Endometrium (tissue), 2 donors: ENCODE measurements at regions not wholly inside any gene's neighbourhood (a gene's known extent, or its start where the extent isn't known, plus 50 kb on each side); places are given as distances from the start of the nearest gene placed in this dataset.
"Not testable (repeated sequence)": the region's sequence is repeated elsewhere in the genome, so short reads cannot be mapped to it uniquely, and the experiment has no call there.

Experiments
- FAIRE-seq: peaks from 2 replicates; lab custom pipeline; 2012; peaks lifted over from hg19 to GRCh38; lab: Jason Lieb, UNC
- donor health status: control.
- donor health status: control.

DNA sequence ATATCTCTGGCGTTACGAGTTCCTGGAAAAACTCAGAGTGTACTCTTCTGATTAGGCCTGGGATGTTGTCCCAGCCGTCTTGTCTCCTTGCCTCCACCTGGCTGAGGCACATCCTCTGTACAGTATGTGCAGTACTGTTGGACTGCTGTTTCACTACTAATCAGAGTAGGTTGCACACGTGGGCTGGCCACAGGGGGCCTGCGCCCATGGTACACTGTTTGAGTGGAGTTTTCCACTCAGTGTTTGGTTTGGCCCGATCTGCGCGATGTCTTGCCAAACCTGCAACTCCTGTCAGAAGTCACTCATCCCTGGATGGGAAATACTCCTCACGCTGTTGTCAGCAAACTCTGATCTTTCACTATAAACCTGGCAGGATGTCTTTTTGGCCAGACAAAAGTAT lies 189.6 kb upstream of the CSNK1A1L start:
- FAIRE-seq: no peak

DNA sequence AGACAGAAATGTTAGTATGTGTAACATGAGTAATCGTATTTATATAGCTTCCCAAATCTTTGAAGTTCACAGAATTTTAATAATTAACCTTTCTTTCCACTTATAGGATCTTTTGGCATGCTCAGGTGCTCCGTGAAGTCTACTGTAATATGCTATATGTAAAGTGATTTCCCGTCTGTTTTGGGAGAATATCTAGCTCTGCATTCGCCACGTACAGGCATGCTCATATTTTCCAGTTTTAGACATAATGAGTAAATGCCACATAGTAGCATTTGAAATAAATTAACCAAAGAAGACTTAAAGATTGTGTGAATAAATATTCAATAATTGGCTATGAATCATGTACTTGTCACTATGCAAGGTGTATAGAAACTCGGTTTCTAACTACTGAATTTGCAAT lies 189.0 kb upstream of the CSNK1A1L start:
- FAIRE-seq: no peak

DNA sequence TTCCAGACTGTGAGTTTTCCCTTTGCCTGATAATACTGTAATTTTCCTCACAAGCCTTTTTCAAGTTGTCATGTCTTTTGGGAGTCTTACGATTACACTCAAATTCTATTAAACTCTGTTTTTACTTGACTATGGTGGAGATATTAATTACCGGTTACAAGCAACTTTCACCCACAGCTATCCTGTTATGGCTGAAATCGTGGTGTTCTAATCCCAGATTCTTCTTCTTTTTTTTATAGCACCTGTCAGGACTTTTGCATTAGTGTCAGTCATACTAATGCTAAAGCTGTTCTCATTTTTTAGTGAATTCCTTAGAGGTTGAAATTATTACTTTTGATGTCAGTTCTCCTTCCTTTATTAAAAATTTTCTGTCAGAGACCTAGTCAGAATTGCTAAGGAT lies 187.8 kb upstream of the CSNK1A1L start:
- no peak for FAIRE-seq

DNA sequence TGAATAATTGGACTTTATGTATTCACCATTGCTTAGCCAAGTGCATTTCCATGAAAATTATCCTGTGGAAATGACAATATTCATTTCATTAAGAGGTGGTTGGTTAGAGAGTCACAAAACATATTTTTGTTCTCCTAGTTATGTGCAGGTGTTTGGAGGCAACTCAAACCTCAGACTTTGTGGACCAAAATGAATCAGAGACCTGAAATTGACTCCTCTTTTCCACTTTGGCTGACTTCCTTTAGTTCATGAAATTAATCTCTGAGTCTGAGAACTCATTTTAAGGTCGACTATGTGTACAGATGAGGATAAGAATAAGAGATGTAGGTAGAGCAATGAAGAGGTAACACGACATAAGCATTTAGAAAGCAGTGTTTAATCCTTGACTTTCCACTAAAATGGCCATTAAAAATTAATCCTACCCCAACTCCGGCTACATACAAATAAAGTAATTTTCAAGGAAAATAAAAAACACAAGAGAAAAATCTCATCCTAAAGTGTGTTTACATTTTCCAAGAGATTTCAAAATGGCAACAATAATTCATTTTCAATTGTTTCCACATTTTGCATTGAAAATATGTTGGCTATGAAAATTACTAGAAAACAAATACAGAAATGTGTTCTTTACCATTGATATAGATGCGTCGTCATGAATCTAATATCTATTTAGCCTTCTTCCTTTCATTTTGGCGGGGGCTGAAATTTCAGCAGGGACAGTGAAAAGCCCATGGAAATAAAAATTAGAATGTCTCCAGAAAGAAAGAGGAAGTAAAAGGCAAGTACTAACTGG lies 185.4 kb upstream of the CSNK1A1L start:
- no peak for FAIRE-seq

- no peak for FAIRE-seq
Measured at GRCh38 chr13:37289212-37289935, 183.9 kb upstream of the CSNK1A1L start.

DNA sequence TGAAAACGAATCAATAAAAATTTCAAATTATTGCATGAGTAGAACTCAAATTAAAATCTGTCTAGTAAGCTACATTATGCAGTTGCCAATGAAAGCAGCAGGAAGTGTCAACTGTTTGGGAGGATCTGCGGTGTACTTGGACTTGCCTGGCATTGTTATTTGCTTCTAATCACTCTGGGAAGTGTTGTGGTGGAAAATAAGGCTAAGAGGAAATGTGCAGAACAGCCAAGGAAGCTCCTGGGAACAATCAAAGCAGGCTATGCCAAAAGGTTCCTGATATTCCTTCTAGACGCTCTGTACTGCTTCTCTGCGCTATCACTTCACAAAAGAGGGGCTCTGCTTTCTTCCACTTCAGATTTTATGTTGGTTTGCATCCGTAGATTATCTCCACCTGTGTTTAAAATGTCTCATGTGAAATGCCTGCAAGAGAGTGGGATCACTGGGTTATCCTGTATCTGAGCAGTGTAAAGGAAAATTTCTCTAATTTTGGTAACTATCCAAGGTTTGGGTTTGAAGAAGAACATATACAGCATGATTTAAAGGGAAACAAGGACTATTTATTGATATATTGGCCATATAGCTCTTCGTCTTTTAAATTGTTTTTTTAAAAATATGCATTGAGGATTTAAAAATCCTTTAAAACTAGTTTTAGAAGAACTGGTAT lies 182.7 kb upstream of the CSNK1A1L start:
- no peak for FAIRE-seq

- FAIRE-seq: not testable (repeated sequence)
Measured at GRCh38 chr13:37280231-37280630, 174.8 kb upstream of the CSNK1A1L start.

DNA sequence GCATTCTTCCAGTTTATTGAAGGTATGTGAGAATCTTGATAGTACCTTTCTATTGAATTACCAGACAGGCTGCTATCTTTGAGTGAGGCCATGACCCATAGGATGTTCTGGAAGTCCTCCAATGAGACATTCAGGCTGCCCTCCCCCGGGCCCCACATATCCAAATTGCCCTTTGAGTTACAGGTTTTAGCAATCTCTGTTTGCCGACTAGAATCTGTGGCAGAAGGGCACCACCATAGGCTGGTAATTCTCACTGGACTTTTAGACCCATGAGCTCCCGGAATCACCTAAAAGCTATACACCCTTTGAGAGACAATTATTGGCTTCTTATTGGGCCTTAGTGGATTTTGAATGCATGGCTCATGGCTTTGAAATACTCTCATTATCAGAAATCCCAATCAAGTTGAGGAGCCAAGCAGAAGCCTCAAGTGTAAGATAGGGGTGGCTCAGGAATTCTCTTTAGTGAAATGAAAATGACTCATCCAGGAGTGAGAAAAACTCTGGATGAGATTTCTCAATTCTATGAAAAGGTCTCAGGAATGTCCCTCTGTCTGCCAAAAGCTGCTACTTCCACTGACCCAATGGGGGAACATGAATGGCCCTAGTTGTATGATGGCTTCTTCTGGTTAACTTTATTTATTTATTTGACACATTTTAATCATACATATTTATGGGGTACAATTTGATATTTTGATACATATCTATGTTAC lies 172.1 kb upstream of the CSNK1A1L start:
- FAIRE-seq: no peak

DNA sequence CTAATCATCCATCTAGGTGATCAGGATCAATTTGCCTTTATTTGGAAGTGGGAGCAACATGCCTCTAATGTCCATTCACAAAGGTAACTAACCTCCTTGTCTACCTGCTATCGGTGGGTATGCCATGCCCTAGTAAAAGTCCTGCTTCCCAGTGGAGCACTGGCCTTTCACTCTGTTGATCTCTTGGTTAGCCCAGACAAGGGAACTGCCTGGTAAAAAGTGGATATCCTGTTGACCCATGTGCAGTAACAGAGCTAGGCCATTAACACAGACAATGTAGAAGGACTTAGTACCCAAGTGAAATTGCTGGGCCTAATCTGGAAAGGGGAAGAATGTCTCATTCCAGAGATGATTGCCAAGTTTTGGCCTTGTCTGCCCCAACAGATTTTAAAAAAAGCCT lies 171.5 kb upstream of the CSNK1A1L start:
- no peak for FAIRE-seq

DNA sequence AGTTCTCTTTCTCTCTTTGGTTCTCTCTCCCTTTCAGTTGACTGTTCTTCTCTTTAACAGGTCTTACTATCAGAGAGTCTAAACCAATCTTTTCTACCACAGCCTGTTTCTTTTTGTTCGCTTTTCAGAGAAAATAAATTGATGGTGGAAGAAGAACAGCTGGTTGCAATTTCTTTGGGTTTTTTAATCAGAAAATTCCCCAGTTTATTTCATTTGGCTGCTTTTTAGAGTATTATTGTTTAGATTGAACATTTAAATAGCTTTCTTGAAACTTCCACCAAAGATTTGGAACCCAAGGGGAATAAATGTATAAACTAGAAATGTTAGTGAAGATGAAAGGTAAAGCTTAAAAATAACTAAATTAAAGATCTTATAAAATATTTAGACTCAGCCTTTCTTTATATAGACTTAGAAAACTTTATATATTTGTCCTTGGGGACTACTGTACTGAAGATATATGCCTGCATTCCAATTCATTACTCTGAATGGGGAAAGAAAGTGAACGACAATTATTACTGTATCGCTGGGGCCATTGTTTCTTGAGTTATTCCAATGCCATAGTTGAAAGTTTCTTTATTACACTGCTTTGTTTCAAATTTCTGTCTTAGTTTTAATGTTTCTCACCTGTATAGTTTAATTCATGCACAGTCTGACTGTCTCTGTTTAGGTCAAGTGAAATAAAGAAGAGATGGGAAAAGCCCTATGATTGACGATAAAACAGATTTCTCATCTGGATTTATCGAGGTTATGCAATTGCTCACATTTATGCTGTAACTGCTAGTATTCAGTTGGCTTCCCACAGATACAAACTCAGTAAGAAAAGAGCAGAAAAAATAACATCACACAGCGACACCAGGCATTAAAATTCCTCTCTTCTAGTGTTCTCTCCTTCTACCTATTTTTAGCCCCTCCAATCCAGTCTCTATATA lies 169.4 kb upstream of the CSNK1A1L start:
- no peak for FAIRE-seq

GRCh38 chr13:37273836-37274235 lies 168.4 kb upstream of the CSNK1A1L start:
- FAIRE-seq: no peak

GRCh38 chr13:37270226-37271001 lies 164.9 kb upstream of the CSNK1A1L start:
- FAIRE-seq: no peak

DNA sequence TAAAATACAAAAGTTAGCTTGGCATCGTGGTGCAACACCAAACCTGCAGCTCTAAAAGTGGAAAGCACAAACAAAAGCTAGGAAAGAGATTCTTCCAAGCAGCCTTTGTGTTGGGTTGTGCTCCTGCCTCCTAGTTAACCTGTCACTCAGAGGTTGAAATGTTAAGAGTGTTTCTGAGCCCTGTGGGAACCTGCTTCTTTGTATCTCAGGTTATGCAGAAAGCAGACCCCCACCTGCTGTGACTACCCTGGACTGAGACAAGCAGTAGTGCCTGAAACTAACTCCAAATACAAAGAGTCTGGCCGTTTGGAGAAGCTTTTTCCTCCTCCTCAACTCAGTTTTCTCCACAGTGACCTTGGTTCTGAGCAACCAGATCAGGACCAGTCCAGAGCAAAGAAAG lies 158.4 kb upstream of the CSNK1A1L start:
- FAIRE-seq: no peak

GRCh38 chr13:37257706-37258105 lies 152.2 kb upstream of the CSNK1A1L start:
- FAIRE-seq: no peak

- no peak for FAIRE-seq
Measured at GRCh38 chr13:37257051-37257450, 151.6 kb upstream of the CSNK1A1L start.

- FAIRE-seq: no peak
Measured at GRCh38 chr13:37241786-37242185, 136.3 kb upstream of the CSNK1A1L start.

GRCh38 chr13:37230346-37230745 lies 124.9 kb upstream of the CSNK1A1L start:
- no peak for FAIRE-seq

- FAIRE-seq: no peak
Measured at GRCh38 chr13:37229931-37230330, 124.5 kb upstream of the CSNK1A1L start.

DNA sequence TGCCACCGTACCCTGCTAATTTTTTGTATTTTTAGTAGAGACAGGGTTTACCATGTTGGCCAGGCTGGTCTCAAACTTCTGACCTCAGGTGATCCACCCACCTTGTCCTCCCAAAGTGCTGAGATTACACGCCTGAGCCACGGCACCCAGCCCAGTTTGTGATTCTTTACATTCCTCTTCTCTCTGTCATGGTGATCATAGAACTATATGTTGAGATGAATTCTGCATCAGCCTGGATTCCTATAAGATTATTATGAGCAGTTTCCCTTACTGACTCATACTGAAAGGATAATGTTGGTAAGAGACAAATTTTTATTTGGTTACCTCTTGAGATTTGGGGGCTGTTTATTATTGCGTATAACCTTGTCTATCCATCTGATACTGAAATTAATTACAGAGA lies 121.5 kb upstream of the CSNK1A1L start:
- FAIRE-seq: no peak

DNA sequence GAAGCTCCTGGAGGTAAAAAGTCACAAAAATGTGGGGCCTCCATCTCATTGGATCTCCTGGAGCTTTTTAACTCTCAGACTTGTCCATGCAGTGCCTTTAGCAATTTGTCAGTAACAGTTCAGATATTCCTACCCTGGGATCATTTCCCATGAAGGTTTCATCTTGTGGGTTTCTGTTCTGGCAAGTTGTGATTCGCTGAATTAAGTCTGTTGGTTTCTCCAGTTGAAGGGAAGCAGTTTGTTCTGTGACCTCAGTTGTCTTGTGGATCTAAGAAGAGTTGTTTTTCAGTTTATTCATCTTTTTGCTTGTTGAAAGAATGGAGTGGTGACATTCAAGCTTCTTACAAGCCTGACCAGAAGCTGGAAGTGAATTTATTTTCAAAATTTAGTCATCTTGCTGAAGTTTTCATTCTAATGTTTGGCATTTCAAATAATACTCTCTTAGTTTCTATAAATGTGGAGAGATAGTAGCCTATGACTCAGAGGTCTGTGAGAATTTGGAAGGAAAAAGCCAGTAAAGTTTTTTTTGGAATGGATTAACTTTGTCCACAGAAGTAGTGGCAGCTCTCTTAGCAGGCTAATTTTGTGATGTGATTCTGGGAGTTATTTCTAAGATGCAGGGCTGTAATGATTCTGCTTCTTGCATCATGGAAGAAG lies 120.1 kb upstream of the CSNK1A1L start:
- no peak for FAIRE-seq
